ENCODE measurements at regions not wholly inside any gene's neighbourhood (a gene's known extent, or its start where the extent isn't known, plus 50 kb on each side); places are given as distances from the start of the nearest gene placed in this dataset.

GRCh38 chr2:8614646-8615045, 67.2 kb upstream of the ID2 start:
- no peak for DNase-seq (ENCODE audit: low read depth in 2 of 2)

GRCh38 chr2:8615252-8615575, 66.6 kb upstream of the ID2 start:
- DNase-seq (ENCODE audit: low read depth in 2 of 2), result no peak

- no peak for DNase-seq (ENCODE audit: low read depth in 2 of 2)
These were observed 66.1 kb upstream of the ID2 start for GRCh38 chr2:8615576-8616281.

GRCh38 chr2:8617048-8617447, 64.8 kb upstream of the ID2 start:
- DNase-seq (ENCODE audit: low read depth in 2 of 2), result no peak

GRCh38 chr2:8617590-8617989, 64.3 kb upstream of the ID2 start:
- no peak for DNase-seq (ENCODE audit: low read depth in 2 of 2)

- DNase-seq (ENCODE audit: low read depth in 2 of 2), result no peak
These were observed 62.8 kb upstream of the ID2 start for GRCh38 chr2:8619071-8619470.

- DNase-seq (ENCODE audit: low read depth in 2 of 2), result no peak
These were observed 61.1 kb upstream of the ID2 start for GRCh38 chr2:8620611-8621382.

GRCh38 chr2:8622199-8622911, 59.5 kb upstream of the ID2 start:
- no peak for DNase-seq (ENCODE audit: low read depth in 2 of 2)

GRCh38 chr2:8622924-8623465, 58.9 kb upstream of the ID2 start:
- no peak for DNase-seq (ENCODE audit: low read depth in 2 of 2)

GRCh38 chr2:8623576-8623957, 58.3 kb upstream of the ID2 start:
- DNase-seq (ENCODE audit: low read depth in 2 of 2), result no peak

- no peak for DNase-seq (ENCODE audit: low read depth in 2 of 2)
These were observed 57.8 kb upstream of the ID2 start for GRCh38 chr2:8623958-8624591.

GRCh38 chr2:8624855-8625398, 56.9 kb upstream of the ID2 start:
- DNase-seq (ENCODE audit: low read depth in 2 of 2), result no peak

- DNase-seq (ENCODE audit: low read depth in 2 of 2), result no peak
These were observed 56.2 kb upstream of the ID2 start for GRCh38 chr2:8625399-8626300.

- no peak for DNase-seq (ENCODE audit: low read depth in 2 of 2)
These were observed 55.3 kb upstream of the ID2 start for GRCh38 chr2:8626572-8626971.

GRCh38 chr2:8627019-8627691, 54.7 kb upstream of the ID2 start:
- no peak for DNase-seq (ENCODE audit: low read depth in 2 of 2)

GRCh38 chr2:8627692-8628085, 54.2 kb upstream of the ID2 start:
- no peak for DNase-seq (ENCODE audit: low read depth in 2 of 2)

- DNase-seq (ENCODE audit: low read depth in 2 of 2), result no peak
These were observed 53.5 kb upstream of the ID2 start for GRCh38 chr2:8628179-8628865.

- DNase-seq (ENCODE audit: low read depth in 2 of 2), result no peak
These were observed 53.0 kb upstream of the ID2 start for GRCh38 chr2:8628866-8629209.

GRCh38 chr2:8629402-8629801, 52.5 kb upstream of the ID2 start:
- no peak for DNase-seq (ENCODE audit: low read depth in 2 of 2)
